ACHN (cell line): ENCODE measurements at regions not wholly inside any gene's neighbourhood (a gene's known extent, or its start where the extent isn't known, plus 50 kb on each side); places are given as distances from the start of the nearest gene placed in this dataset.
"Not testable (repeated sequence)": the region's sequence is repeated elsewhere in the genome, so short reads cannot be mapped to it uniquely, and the experiment has no call there.

ENCODE experiments used
- DNase-seq: peaks from one replicate; pipeline ENCODE4 v3.0.0-alpha.2; 2015
- in situ Hi-C: cut with HindIII; loops from 2 replicates; pipeline ENCODE4 v1.10.0; 2017; ENCODE audit warnings: low sequenced_read_pairs, low pct_ligation_motif_present, low pct_unique_long_range_greater_than_20kb

GRCh38 chr4:159829184-159829583 lies 726.3 kb downstream of the RAPGEF2 start:
- in situ Hi-C loops: no loop called here
- DNase-seq: no peak

DNA sequence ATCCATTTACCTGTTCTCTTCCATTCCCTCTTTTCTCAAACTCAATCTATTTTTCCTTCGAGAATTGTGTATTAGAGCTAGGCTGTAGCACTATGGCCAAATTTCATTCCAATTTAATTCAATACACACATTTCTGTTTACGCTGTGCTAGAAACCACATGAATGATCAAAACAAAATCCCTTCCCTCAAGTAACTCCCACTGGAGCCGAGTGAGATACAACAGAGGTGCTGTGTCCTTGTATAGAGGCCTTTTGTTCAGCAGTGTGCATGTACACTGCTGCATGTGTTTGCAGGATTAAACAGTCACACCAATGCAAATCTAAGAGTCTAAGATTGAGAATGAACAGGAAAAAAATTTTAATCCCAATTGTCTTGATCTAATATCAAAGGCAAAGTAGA lies 734.2 kb downstream of the RAPGEF2 start:
- in situ Hi-C loops: no loop called here
- DNase-seq: no peak

- in situ Hi-C loops: no loop called here
- no peak for DNase-seq
Observed at GRCh38 chr4:159855731-159856130, 752.9 kb downstream of the RAPGEF2 start.

GRCh38 chr4:159856451-159856850 lies 753.6 kb downstream of the RAPGEF2 start:
- in situ Hi-C loops: no loop called here
- no peak for DNase-seq

DNA sequence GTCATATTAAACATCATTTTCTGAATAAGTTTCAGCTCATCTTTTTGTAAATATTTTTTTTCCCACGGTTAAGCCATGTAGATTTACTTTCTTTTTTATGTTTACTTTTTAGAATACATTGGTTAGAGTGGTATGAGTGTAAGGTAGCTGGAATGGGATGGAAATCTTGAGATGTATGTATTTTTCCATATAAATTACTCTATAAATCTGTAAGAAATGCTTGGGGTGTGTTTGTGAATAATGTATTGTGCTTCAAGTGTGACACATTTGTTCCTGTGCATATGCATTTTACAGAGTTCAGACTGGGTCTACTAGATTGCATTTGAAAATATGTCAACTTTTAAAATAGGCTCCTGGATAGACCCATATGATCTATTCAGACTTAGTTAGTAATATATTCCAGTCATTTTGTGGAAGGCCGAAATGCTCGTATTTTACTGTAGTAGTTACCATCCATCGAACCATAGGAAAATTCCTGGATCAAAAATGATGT lies 756.8 kb downstream of the RAPGEF2 start:
- in situ Hi-C loops: no loop called here
- DNase-seq: no peak

GRCh38 chr4:159860945-159861344 lies 758.1 kb downstream of the RAPGEF2 start:
- in situ Hi-C loops: no loop called here
- DNase-seq: no peak

DNA sequence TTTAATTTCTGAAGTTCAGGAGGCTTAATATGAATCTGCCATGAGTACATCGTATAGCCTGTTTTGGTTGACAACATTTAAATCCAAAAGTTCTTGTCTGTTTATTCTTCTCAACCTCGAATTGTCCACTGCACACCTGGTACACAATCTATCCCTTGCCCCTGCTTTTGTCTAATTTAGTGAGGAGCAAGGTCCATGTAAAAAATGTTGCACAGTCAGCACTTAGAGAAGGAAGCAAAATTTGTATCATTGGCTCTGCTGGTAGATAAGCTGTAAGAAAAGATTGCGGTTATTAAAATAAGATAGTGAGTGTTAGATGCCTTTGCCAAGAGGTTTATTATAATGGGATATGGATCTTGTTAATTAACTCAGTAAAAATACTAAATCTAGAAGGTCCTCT lies 761.5 kb downstream of the RAPGEF2 start:
- DNase-seq: no peak
- in situ Hi-C loops: no loop called here

DNA sequence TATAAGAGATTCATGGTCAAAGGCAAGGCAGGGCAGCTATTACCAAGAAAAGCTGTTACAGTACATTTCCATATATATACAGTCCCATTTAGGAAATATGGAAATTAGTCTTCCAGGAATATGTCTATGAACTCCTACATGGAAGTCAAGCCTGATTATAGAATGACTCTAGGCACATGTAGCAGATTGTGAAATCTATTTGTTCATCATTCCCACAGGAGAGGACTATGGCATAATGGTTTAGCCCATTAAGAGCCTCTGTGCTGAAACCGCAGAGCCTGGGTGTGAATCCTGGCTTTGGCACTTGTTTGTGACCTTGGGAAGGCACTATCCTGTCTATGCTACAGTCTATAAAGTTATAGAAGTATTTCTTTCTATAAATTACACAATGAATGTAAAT lies 764.8 kb downstream of the RAPGEF2 start:
- no peak for DNase-seq
- in situ Hi-C loops: no loop called here

GRCh38 chr4:159868936-159869335 lies 766.1 kb downstream of the RAPGEF2 start:
- in situ Hi-C loops, DNase-seq: not testable (repeated sequence)

DNA sequence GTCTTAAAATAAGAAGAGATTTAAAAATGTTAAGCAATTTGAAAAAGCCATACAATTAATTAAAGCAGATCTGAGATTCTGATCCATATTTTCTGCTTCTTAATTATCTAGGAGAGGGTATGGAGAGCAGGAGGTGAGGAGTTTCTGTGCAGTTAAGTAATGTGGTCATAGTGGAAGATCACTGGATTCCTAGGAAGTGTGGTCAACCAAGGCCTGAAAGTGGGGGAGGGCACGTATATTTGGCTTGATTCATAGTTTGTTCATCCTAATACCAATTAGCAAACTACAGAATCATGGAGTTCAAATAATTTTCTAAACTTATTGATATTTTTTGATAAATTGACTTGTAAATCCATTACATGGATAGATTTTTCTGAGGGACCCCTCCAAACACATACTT lies 768.3 kb downstream of the RAPGEF2 start:
- no peak for DNase-seq
- in situ Hi-C loops: no loop called here

DNA sequence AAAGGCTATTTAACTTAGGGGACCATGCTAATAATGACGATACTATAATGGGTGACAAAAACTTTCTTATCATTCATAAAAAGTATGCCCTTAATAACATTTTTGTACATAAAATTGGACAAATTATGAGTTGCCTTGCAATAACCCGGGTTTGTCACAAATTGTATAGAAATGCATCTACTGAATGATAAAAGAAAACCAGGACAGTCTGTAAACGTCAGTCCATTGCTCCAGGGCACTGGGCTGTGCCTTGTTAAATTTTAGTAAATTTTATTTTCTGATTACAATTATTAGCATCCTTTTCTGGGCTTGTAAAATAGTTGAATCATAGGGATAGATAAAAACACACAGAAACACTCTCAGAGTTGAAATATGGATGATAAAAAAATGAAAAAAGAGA lies 778.3 kb downstream of the RAPGEF2 start:
- in situ Hi-C loops: no loop called here
- no peak for DNase-seq

DNA sequence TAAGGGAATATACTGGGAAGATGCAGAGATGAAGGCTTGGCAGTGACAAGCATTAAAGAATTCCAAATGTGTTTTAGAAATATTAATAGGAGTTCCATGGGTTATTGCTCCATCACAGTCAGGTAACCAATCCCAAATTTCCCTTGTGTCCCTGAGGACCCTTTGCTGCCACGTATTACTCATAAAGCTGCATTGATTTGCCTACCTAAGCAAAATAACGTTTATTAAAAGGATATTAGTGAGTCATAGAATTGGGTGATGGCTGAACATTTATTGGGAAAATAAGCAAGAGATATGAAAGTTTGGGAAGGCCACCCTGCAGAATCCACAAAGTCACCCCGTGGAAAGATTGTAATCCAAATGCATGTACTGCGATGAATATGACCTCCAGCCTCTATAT lies 782.1 kb downstream of the RAPGEF2 start:
- DNase-seq: no peak
- in situ Hi-C loops: no loop called here

- in situ Hi-C loops: no loop called here
- DNase-seq: no peak
Observed at GRCh38 chr4:159899596-159899995, 796.7 kb downstream of the RAPGEF2 start.

DNA sequence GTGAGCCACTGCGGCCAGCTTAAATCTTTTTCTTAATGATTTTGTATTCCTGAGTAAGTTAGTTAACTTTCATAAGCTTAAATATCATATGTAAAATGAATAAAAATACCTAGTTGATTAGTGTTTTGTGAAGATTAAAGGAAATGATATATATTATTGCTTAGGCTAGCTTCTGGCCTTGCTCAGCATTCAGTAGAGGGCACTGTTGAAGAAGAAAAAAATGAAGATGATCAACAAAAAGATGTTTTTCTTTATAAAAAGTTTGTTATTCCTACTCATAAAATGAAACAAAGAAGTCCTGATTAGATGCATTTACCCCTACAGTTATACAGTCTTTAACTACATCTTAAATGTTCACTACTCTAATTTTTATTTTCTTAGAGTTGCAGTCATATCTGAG lies 797.7 kb downstream of the RAPGEF2 start:
- in situ Hi-C loops: no loop called here
- no peak for DNase-seq

- no peak for DNase-seq
- in situ Hi-C loops: no loop called here
Observed at GRCh38 chr4:159902648-159903047, 799.8 kb downstream of the RAPGEF2 start.

- DNase-seq: no peak
- in situ Hi-C loops: no loop called here
Observed at GRCh38 chr4:159904906-159905305, 802.0 kb downstream of the RAPGEF2 start.

DNA sequence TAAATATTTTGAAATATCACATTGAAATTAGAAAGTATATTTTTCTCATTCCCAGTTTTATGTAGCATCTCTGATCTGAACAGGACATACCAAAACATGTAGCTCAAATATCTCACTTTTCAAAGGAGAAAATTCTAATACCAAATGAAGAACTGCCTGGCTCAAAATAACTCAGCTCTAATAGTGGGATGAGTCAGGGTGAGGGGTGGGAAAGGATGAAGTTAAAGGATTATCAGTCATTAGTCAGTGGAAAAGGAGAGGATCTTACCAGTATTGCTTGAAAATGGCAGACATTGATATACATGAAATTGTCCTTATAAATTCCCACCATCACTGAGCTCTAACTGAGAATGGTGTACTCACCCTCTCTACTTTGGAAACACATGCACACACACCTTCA lies 803.2 kb downstream of the RAPGEF2 start:
- in situ Hi-C loops: no loop called here

GRCh38 chr4:159906517-159906916 lies 803.6 kb downstream of the RAPGEF2 start:
- in situ Hi-C loops: no loop called here
- DNase-seq: no peak

More for the DNA sequence above, 803.2 kb downstream of the RAPGEF2 start:
- DNase-seq: no peak

- DNase-seq: no peak
- in situ Hi-C loops: no loop called here
Observed at GRCh38 chr4:159910721-159911120, 807.8 kb downstream of the RAPGEF2 start.

DNA sequence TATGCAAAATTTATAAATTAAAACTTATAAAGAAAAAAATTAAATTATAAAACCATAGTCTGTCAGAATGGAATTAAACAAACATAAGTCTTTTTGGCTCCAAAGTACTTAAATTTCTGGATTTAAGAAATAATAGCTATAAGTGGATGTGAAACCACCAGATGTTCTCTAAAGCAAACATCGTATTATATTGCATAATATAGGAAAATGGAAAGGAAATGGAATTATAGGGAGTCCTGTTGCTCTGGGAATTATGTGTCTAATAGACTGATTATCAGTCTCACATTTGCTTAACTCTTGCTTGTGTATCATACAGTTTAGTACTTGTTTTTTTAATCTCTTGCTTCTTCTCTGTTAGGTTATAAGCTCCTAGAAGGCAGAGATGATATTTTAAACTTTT lies 819.2 kb downstream of the RAPGEF2 start:
- in situ Hi-C loops: no loop called here
- no peak for DNase-seq

DNA sequence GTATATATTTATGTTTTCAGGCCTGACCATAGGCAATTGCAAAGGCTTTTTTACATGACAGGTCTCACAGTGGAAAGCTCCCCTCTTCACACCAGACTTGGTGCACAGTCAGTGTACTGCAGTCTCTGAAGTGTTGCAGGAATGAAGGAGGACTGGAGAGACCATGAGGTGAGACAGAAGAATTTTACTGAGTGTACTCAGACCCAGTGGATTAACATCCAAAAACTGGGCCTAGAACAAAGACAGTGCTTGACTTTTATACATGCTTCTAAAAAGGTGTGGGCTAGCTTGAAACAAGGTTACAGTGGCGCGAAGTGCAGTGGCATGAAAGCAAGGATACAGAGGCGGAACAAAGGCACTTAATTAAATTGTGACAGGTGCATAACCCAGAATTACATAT lies 822.9 kb downstream of the RAPGEF2 start:
- in situ Hi-C loops: no loop called here
- no peak for DNase-seq
